Left lobe of liver (tissue), 2 donors: ENCODE measurements at regions not wholly inside any gene's neighbourhood (a gene's known extent, or its start where the extent isn't known, plus 50 kb on each side); places are given as distances from the start of the nearest gene placed in this dataset.

Experiments used
- ATAC-seq: fragments of 200-7000 bp; cut with Tn5 transposase; one replicate; pipeline ENCODE4 v1.9.1; 2020; ENCODE audit warnings: mild to moderate bottlenecking, moderate library complexity
- DNase-seq: peaks from one replicate; pipeline ENCODE4 v3.0.0-alpha.2; 2020; ENCODE audit warnings: low spot score
- donor health status: DM: no; HTN: no; CAD: no; lungs with moderate emphysema.
- donor health status: DM: no; HTN: yes; CAD: no.

DNA sequence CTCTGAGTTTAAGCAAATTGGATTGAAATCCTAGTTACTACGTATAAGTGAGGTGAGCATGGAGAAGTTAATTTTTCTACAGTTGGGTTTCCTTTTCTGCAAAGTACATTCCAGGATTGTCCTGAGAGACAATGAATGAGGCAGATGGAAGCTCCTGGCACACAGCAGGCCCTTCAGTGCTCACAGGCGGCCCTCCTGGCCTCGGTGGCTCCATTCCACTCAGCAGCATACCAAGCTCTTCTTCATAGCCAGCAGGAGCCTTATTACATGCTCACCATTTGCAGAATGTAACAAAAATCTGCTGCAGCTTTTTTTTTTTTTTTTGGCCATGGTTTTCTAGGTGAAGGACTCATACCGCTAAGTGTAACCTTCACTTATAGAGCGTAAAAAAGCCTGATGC lies 113.2 kb upstream of the FAM9B start:
- DNase-seq (no peak), ATAC-seq (no peak)

GRCh38 chrX:9147726-9148125 lies 113.8 kb upstream of the FAM9B start:
- DNase-seq, result no peak
- no peak for ATAC-seq

DNA sequence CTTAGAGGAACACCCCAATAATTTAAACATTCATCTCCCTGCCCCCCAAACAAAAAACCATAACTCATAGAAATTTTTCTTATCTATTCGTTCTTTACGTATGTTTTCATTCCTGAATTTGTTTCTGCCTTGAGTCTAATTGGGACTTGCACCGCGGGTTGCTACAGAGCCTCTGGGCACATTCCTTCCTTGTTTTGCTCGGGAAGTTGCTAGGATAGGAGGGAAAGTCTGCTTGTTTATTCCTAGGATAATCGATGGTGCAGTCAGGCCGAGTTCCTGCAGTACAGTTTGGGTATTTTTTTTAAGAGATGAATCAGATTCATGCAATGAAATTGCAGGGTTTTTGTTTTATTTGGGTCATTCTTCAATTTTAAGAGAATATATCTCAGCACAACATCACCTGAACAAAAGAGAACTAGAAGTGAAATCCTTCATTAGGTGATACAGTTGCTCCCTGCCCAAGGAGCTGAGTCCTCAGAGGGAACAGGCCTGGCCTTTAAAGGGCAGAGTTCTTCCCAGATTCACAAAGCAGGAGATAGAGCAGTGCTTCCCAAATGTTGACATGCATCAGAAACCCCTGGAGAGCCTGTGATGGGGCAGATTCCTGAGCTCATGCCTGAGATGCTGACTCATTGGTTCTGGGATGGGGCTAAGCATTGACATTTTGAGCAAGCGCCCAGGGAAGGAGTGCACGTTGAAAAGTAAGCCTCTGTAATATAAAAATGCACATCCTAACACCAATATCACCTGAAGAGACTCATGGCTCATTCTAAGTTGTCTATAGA lies 114.9 kb upstream of the FAM9B start:
- ATAC-seq (no peak), DNase-seq (no peak)

DNA sequence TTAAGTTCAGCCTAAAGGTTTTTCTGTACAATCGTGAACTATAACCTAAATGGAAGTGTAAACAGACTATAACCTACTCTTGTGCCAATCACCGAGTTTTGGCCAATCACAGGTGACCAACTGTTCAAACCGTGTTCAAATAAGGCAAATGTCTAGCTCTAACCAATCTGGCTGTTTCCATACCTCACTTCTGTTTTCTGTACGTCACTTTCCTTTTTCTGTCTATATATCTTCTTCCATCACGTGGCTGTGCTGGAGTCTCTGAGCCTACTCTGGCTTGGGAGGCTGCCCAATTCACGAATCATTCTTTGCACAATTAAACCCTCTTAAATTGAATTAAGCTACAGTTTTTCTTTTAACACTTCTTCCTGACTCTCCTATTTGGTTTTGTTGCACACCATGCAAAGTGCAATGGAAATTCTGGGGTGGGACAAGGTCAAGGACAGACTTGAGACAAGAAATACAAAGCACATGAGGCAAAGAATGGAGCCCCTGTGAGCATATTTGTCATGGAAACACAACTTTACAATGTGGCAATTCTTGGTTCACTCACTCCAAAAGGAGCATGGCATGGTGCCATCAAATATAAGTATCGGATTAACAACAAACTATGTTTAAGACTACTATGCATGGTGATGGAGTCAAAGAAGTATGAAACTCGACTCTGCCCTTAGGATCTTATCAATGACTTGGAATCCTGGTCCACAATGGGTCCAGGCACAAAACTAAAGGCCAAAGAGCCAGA lies 115.7 kb upstream of the FAM9B start:
- no peak for ATAC-seq
- DNase-seq, result no peak

DNA sequence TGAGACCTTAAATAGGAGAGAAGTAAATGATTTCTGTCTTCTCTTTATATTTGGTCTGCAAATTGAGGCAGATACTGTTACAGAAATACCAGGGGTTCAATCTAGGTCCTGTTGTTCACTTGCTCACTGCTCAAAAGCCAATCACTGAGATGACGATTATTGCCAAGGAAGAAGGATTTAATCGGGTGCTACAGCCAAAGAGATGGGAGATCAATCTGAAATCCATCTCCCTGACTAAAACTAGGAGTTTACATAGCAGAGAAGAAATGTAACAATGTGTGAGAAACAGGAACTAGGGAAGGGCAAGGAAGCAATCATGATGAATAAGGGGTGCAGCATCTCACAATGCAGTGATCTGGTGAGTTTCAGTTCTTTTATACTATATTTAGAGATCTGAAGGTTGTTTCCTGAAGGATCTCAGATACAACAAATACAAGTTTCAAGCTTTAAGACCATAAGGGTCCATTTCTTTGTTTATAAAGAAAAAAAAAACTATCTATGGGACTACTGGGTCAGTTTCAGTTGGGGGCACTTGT lies 117.9 kb upstream of the FAM9B start:
- DNase-seq (no peak), ATAC-seq (no peak)

GRCh38 chrX:9153300-9153699 lies 119.4 kb upstream of the FAM9B start:
- ATAC-seq (no peak), DNase-seq (no peak)

DNA sequence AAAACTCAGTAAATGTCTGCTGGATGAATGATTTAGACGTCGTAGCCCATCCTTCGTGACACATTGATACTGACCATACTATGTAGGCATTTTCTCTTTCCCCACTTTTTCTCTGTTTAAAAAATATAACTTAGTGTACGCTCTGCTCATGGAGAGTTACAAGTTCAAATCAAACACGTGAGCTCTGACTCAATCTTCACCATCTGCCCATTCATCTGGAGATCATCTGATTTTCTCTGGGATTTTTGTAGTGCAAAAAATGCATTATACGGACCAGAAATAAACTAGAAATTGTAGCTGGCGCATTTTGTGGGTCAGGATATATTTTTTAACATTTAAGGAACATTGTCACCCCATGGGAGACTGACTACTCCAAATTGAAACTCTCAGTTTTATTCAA lies 124.7 kb upstream of the FAM9B start:
- ATAC-seq, result no peak
- no peak for DNase-seq

GRCh38 chrX:9160698-9161329 lies 126.9 kb upstream of the FAM9B start:
- DNase-seq, result no peak
- ATAC-seq, result no peak

GRCh38 chrX:9162698-9163097 lies 128.8 kb upstream of the FAM9B start:
- DNase-seq, result no peak

GRCh38 chrX:9163214-9163709 lies 129.3 kb upstream of the FAM9B start:
- ATAC-seq (peak; percentile 60), DNase-seq (peak; percentile 68)

More at GRCh38 chrX:9162698-9163097, 128.8 kb upstream of the FAM9B start:
- no peak for ATAC-seq

- ATAC-seq (no peak), DNase-seq (no peak)
These were observed 130.2 kb upstream of the FAM9B start for GRCh38 chrX:9164086-9164485.

GRCh38 chrX:9164533-9165426 lies 130.9 kb upstream of the FAM9B start:
- ATAC-seq (peak; percentile 87), DNase-seq (peak; percentile 67)

- ATAC-seq, result peak; percentile 64
These were observed 132.6 kb upstream of the FAM9B start for GRCh38 chrX:9166584-9166944.

DNA sequence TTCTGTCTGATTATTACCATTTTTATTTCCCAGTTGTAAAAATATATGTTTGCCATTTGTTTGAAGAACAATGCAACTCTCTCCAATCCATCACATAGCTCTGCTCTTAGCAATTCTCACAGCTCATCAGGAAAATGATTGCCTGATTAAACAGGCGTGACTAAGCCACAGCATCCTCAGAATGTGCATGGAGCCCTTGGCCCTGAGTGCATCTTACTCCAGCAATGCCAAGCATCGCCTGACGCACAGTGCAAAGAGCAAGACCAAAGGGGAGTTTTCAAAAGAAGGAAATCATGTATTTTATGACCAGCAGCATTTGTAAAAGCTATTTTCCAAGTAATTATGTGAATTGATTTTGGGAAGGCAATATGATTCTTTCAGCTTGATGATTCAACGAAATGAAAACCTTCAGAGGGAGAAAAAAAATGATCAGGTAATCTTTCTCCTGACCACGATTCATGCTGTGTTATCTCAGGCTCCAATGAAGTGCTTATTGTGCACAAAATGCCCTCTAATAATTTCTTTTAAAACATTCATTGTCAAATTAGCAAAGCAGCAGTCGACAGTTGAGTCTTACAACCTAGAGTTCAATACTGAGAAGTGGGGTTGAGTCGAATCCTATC lies 138.0 kb upstream of the FAM9B start:
- DNase-seq (no peak), ATAC-seq (no peak)

More at GRCh38 chrX:9166584-9166944, 132.6 kb upstream of the FAM9B start:
- no peak for DNase-seq

GRCh38 chrX:9172464-9172850 lies 138.5 kb upstream of the FAM9B start:
- DNase-seq, result no peak
- no peak for ATAC-seq

DNA sequence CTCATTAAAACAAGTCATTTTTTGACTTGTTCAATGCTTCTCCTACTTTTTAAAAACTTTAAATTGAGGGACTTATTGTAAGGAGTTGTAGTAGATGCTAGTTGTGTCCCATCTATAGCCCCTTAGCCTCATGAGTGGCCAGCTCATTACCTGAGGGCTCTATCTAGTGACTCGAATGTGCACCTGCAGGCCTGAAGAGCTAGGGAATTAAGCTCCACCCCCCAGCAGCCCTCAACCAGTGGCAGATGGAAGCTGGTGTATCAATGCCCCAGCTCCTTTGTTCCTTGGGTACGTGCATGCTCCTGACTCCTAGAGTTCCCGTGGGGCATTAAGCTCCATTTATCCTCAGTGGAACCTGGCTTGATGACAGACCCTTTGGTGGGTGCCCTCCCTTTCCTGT lies 146.7 kb upstream of the FAM9B start:
- no peak for ATAC-seq
- no peak for DNase-seq

DNA sequence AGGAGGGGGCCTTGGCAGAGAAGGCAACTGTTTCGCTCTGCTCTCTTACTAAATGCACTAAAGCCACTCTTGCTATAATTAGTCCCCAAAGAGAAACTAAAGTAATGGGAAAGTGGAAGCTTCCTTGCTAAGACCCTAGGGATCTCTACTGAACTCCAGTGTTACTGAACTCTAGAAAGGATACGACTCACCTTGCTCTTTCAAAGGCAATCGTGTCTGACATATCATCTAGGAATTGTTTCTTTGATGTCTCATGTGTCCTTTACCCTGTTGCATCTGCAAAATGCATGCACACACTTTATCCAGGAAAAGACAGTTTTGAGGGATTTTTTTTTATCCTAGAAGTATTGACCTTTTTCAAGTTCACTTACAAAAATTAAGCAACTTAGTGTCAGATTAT lies 148.1 kb upstream of the FAM9B start:
- no peak for DNase-seq

DNA sequence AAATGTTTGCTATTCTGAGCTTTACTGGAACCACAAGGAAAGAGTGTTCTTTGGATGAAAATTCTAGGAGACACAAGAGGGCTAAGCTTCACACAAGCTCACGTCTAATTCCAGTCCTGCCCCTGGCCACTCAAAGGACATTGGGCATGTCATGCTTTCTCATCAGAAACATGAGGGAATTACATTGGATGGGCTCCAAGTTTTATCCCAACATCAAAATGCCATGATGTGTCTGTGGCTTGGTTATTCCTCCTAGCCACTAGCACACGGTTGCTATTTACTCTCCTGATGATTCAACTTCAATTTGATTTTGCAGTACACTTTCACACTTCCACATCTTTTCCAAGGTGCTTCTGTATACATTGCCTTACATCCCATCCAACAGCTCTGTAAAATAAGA lies 149.6 kb upstream of the FAM9B start:
- ATAC-seq (no peak), DNase-seq (no peak)

More for the DNA sequence above, 148.1 kb upstream of the FAM9B start:
- ATAC-seq, result no peak

GRCh38 chrX:9184211-9184610 lies 150.3 kb upstream of the FAM9B start:
- ATAC-seq (no peak), DNase-seq (no peak)

- ATAC-seq (no peak), DNase-seq (no peak)
These were observed 154.2 kb upstream of the FAM9B start for GRCh38 chrX:9188117-9188516.
